DMS53 (cell line): ENCODE measurements at regions not wholly inside any gene's neighbourhood (a gene's known extent, or its start where the extent isn't known, plus 50 kb on each side); places are given as distances from the start of the nearest gene placed in this dataset.
"Not testable (repeated sequence)": the region's sequence is repeated elsewhere in the genome, so short reads cannot be mapped to it uniquely, and the experiment has no call there.

Experiments
- DNase-seq: peaks from one replicate; lab custom pipeline; 2025; lab: John Stamatoyannopoulos, UW

DNA sequence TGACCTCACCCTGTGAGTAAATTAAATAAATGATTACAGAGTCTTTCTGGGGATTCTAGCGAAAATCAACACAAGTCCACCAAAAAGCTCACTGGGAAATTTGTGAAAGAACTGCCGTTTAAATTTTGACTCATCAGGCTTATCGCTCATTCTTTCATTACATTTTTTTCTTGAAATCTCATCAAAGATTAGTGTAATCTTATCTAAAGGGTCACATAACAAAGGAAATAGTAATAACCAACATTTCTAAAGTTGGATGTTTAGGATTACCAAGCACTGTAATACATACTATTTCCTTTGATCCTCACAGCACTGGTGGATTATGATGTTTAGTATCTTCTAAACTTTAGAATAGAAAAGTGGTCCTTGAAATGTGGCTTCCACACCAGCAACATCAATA lies 111.1 kb upstream of the CBLB start:
- DNase-seq = no peak

DNA sequence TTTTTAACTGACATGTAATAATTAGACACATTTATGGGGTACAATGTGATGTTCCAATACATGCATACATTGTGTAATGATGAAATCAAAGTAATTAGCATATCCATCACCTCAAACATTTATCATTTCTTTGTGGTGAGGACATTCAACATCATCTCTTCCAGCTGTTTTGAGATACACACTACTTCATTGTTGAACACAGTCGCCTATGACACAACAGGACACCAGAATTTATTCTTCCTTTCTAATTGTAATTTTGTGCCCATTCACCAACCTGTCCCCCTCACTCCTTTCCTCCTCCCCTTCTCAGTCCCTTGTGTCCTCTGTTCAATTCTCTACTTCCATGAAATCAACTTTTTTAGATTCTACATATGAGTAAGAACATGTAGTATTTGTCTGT lies 113.4 kb upstream of the CBLB start:
- DNase-seq = no peak

DNA sequence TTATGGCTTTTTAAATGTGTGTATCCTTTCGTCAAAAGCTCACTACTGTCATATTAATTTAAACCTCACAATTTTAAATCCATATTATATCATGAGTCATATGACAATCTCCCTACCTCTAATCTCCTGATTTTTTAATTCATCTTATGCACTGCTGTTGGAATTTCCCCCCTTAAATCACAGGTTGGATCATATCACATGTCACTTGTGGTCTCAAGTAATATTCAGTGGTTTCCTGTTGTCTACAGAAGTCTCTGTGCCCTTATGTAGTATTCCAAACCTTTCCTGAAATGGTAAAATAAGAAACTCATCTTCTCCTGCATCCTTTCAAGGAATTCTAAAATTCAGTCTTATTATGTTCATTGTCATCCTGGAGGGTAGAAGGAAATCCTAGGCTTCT lies 116.0 kb upstream of the CBLB start:
- DNase-seq = no peak

DNA sequence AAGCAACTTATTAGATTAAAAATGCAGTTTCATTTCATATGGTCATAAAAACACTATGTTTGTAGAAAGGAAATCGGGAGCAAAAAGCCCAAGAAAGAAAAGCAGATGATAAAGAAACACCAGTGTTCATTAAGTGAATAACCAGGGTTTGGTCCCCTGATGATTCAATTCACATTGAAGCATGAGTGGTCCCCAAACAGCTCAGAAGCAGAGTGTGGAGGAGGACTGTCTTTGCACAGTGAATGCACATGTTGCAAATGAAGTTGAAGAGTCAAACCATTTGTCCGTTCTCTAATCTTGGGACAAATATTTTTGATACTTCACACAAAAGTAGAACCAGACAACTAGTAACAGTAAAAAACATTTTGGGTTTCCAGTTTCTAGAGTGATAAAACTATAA lies 117.5 kb upstream of the CBLB start:
- DNase-seq = not testable (repeated sequence)

DNA sequence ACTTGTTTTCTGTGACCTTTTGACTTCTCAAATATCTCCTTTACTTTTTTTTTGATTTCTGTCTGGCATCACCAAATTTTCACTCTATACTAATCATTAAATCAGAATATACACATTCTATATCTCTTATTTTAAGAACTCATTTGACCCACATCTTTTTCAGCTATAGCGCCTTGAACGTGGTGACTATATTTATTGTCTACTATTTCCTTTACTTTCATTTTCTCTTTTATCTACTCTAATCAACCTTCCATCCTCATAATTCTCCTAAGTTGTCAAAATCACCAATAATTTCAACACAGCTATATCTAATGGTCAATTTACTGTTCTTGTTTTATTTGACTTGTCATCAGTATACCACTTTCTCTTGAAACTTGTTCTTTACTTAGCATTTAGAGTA lies 119.0 kb upstream of the CBLB start:
- no peak for DNase-seq

DNA sequence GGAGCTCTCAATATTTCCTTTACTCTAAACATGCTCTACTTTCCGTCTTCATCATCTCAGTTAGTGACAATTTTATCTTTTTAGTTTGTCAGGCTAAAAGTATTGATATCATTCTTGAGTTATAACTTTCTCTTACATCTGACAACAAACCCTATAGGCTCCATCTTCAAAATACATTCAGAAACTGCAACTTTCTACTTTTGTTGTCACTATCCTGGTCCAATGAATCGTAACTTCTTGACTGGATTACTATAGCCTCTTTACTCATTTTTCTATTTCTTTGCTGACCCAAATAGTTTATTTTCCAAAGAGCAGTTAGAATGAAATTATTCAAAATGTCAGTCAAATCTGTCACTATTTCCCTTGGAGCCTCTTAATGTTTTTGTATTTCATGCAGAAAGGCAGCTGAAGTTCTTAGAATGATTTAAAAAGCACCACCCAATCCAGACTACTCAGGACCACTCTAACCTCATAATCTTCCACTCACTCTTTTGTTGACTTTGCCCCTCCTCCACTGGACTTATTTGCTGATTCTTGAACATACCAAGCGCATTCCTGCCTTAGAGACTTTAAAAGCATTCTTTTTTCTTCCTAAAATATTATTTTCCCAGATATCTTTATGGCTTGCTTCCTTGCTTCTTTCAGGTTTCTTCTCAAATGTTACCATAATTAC lies 119.9 kb upstream of the CBLB start:
- DNase-seq = no peak

DNA sequence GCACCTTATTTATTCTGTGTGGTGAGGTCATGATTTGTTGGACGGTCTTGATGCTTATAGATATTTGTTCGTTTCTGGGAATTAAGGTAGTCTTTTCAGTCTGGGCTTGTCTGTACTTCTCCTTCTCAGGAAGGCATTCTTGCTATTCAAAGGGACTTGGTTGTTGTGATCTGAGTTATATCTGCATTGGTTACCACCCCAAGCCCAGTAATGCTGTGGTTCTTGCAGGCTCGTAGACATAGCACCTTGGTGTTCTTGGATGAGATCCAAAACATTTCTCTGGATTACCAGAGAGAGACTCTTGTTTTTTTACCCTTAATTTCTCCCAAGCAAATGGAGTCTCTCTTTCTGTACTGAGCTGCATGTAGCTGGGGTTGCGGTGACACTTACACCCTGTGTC lies 128.0 kb upstream of the CBLB start:
- no peak for DNase-seq

DNA sequence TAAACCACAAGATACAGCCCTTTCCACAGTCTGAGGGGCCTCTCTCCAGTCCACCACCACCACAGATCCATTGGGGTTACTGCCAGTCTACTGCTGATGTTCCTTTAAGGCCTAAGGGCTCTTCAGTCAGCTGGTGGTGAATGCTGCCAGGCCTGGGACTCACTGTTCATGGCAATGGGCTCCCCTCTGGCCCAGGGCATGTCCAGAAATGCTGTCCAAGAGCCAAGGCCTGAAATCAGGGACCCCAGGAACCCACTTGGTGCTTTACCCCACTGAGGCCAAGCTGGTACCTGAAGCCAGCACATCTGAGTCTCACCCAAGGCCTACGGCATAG lies 128.6 kb upstream of the CBLB start:
- DNase-seq = no peak

DNA sequence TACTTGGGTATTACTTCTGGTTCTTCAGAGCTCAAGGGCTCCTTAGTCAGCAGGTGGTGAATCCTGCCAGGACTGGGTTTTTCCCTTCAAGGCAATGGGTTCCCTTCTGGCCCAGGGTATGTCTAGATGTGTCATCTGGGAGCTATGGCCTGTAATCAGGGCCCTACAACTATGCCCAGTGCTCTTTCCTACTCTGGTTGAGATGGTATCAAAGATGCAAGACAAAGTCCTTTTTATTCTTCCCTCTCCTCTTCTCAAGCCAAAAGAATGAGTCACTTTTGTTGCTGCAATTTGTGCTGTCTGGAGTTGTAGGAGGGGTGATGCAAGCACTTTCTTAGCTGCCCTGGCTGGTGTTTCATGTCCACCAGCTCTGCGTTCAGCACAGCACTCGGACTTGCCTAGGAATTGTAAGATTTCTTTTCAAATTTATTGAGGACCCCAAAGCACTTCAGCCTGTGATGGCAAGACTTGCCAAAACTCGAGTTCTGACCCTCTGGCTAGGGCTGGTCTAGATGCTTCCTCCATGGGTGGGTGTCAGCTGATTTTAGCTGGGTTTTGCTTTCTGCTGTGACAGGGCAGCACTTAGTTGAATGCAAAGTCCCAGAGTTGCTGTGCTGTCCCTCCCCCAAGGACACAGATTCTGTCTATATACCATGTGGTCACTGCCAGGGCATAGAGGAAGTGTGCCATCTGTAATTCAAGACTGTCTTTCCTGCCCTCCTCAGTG lies 129.2 kb upstream of the CBLB start:
- DNase-seq = no peak

DNA sequence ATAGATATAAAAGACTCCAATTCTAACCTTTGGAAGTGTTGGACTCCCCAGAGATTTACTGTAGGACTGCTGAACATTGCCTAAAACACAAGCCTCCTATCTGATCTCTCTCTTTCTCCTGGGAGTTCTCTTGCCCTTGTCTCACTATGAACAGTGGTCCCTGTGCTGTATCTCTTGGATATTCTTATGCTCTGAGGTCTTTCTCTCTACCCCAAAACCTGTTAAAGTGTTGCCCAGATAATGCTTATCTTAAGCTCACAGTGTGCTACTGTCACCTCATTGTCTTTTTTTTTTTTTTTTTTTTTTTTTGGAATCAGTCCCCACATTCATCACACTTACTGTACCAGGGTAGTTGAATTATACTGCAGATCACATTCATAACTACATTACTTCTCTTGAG lies 131.0 kb upstream of the CBLB start:
- no peak for DNase-seq

DNA sequence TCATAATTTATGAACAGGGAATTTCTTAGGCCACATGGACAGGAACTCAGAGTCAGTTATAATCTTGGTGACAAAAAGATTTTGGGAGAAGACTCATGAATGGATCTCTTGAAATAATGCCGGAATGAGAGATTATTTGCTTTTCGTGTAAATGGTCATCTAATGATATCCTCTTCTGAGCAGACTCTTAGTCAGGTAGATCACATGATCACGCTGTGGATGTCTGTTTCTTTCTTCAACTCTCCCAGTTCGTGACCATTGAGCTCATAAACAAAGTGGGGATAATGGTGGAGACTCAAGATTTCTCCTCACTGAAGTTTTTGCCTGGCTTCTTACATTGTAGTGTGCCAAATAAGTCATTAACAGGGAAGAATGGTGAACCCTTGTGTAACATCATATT lies 133.1 kb upstream of the CBLB start:
- DNase-seq = no peak

DNA sequence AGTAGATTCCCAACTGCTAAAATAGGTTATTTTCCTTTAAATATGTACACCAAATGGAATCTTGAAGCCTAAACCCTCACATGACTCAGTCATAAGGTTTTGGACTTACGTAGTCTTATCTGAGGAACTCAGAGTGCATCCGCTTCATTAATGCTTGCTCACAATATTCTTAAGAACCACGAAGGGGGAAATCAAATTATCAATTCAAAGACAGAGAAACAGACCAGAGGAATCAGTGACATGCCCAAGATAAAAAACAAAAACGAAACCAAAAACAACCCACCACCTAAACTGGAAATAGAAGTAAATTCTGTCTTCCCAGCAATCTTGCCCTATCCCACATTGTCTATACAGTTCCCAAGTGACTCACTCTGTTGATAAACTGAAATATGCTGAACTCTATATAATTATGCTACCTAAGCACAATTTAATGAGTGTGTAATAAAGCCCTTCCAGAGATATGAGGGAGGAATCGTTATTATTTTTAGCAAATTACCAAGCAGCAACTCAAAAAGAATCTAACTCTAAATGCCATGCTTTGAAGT lies 135.4 kb upstream of the CBLB start:
- DNase-seq = no peak

DNA sequence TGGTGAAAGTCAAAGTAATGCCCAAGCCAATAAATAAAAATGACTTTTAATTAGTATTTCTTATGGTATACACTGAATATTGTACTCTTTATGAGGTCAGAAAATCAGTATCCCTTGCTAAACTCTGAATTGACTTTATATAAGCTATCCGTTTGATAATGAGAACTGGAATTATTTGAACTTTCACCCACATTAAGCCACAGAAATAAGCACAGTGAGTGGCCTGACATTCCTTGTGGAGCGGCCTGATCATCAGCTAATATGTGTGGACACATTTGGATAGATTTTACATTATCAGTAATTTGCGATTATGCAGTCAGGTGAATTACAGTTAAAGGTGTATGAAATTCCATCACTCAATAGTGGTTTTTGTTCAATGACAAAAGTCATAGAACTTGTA lies 136.0 kb upstream of the CBLB start:
- DNase-seq = no peak

DNA sequence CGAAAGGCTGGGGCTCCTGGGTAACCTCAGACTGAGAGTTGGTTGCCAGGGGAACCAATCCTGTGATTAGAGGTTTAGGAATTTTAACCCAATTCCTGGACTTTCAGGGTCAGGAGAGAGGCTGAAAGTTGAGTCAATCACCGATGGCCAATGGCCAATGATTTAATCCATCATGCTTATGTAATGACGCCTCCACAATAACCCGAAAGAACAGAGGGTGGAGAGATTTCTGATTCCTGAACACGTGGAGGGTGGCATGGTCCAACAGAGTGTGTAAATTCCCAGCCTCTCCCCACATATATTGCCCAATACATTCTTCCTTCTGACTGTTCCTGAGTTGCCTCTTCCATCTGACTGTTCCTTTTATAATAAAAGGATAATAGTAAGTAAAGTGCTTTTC lies 137.2 kb upstream of the CBLB start:
- DNase-seq = no peak

DNA sequence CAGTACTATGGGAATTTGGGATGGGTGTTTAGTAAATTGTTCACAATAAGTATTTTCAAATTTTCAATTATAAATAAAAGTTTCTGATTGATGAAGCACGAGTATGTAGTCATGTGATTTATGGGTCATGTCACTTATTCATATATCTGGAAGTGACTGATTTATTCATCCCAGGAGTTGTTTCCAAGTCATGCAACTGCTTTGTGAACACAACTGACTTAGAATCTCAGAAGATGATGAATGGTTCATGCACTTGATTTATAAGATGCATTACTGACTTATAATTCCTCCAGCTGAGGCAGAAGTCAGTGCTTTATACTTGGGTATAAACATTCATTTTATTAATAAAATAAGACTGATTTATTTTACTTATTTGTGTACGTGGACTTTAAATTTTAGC lies 137.8 kb upstream of the CBLB start:
- no peak for DNase-seq

DNA sequence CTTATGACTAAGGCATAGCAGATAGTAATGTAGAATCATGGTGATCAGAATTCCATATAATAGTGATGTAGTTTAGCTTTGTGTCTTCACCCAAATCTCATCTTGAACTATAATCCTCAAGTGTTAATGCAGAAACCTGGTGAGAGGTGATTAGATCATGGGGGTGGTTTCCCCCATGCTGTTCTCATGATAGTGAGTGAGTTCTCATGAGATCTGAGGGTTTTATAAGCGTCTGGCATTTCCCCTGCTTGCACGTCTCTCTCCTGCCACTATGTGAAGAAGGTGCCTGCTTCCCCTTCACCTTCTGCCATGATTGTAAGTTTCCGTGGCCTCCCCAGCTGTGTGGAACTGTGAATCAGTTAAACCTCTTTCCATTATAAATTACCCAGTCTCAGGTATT lies 138.7 kb upstream of the CBLB start:
- no peak for DNase-seq

DNA sequence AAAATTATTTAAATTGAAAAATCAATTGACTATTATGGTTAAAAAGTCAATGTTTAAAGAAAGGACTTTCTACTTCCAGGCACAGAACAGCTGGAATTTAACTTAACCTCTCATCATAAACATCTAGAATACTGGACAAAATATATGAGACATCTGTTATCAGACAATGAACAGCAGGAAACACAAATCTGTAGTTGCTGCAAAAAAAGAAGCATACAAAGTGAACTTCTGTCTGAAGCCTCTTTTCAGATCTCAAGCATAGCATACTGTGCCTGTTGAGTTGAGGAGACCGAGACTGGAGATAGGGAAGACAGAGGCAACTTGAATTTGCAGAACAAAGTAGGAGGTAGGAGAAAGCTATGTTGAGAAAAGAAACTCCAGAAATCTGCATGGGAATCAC lies 140.0 kb upstream of the CBLB start:
- DNase-seq = no peak

DNA sequence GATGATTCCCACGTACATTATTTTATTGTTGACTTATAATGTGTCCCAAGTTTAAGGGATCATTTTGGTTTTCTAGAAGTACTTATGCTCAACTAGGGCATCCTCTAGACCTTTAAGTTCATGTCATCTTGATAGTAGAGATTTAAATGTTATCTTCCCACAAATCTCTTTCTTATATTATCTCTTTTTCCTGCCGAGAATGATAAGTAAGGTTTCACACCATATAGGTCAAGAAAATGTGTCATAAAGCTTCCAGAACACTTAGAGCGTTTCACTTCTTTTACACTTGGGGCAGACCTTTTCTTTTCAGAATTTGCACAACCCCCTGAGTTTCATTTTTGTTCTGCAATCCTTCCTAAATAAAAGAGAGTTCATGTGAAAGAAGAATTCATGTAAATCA lies 142.0 kb upstream of the CBLB start:
- DNase-seq = no peak

DNA sequence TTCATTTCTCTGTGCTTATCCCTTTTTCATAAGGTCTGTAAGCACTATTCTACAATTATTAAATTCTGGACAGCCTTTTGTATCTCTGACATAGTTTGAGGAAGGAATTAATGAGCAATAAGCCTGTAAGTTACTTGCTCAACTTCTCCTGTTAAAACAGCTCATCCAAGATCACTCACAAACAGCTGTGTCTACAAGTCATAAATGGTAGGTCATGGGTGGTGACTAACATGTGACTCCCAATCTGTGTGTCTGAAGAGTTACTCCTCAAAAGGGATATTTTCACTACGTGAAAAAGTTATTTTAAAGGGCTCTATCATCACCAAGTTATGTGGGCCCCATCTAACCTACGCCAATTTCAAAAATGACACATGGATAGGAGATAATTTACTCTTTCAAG lies 145.2 kb upstream of the CBLB start:
- peak; percentile 23 for DNase-seq

DNA sequence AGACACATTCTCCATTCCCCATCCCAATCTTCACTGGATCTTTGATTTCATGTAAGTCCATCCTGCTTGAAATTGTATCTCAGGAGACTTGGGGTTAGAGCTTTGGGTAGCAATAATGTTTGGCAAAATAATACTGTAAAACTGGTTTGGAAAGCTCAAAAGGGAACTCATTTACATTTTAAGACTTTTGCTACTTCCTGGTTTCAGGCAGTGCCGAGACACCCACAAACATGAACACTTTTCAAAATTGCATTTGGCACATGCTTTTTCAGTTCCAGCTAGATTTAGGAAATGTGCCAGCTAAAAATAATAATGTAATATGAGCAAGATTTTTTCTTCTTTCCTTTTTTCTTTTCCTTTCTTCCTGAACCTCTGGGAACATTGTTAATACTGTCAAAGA lies 145.7 kb upstream of the CBLB start:
- DNase-seq = no peak

DNA sequence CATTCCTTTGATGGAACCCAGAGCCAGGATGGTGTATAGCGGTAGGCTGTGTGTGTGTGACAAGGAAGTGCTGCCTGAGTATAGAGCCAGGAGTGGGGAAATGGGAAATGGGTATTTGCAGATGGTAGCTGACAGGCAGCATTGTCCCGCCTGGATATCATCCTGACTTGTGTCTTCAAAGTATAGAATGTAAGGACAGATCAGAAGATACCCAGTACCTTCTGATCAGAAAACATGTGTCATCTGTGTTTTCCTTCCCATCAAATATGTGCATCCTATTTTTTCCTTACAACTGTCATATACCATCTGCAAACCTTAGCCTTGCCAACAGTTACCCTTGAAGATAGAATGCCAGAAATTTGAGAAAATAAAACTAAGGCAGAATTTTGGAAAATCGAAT lies 146.2 kb upstream of the CBLB start:
- no peak for DNase-seq

DNA sequence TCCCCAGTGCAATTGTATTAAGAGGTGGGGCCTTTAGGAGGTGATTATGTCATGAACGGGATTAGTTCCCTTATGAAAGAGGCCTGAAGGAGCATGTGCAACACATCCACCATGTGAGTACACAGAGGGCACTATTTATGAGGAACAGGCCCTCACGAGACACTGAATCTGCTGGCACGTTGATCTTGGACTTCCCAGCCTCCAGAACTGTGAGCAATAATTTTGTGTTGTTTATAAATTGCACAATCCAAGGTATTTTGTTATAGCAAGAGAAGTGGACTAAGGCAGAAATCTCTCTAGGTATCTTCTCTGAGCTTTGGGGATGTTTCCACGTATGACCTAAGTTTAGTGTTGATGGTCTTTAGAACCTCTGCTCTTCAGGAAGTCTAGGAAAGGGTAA lies 149.3 kb upstream of the CBLB start:
- DNase-seq = no peak

DNA sequence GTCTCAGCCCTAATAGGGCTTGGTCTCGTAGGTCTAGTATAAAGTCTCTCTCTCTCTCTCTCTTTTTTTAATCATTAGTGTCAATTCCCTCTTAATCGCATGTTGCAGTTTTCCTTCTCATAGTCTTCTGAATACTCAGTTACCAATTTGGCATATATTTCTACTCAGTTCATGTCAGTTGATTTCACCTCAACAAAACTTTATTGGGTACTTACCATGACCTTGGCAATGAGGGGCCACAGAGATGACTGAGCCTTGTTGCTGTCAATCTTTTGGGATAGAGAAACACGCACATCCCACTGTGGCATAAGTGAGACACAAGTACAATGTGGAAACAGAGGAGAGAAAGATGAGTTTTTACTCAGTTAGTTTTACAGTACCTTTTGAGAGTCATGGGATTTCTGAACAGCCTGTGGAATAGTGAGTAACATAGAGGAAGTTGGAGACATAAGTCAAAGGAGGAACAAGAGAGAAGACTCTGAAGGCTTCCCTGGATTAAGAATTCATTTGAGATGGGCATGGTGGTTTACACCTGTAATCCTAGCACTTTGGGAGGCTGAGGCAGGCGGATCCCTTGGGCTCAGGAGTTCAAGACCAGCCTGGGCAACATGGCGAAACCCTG lies 150.2 kb upstream of the CBLB start:
- no peak for DNase-seq

DNA sequence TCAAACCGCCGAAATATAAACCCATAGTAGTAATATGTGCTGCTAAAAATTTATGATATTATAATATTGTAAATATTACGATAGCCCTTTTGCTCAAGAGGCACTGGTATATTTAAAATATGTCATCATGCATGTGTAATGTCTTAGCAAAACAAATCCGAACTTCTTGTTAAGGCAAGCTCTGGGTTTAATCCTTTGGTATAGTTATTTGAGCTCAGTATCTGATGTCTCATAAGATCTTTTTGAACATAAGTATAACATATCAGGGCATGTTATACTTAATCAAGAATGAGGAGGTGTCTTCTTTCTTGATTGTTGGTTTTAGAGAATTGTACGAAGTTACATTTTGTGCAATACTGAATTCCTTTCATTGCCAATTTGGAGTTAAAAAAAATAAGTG lies 154.1 kb upstream of the CBLB start:
- no peak for DNase-seq
